KOPT-K1 (cell line): ENCODE measurements at regions not wholly inside any gene's neighbourhood (a gene's known extent, or its start where the extent isn't known, plus 50 kb on each side); places are given as distances from the start of the nearest gene placed in this dataset.
"Not testable (repeated sequence)": the region's sequence is repeated elsewhere in the genome, so short reads cannot be mapped to it uniquely, and the experiment has no call there.

ENCODE experiments used
- H3K27ac ChIP-seq: fragments of 200-600 bp; sonication (generic); 2 replicates; pipeline ENCODE4 v1.5.1; 2016; ENCODE audit warnings: antibody characterized with exemption, mild to moderate bottlenecking, low read depth, low read length; ENCODE audit not compliant: poor library complexity, severe bottlenecking
- H3K36me3 ChIP-seq: fragments of 200-600 bp; sonication (generic); 2 replicates; pipeline ENCODE4 v1.5.1; 2017; ENCODE audit warnings: antibody characterized with exemption, mild to moderate bottlenecking, low read length, moderate library complexity; ENCODE audit not compliant: insufficient read depth
- H3K9me3 ChIP-seq: fragments of 200-600 bp; sonication (generic); 2 replicates; pipeline ENCODE4 v1.5.1; 2017; ENCODE audit warnings: antibody characterized with exemption, low read length, mild to moderate bottlenecking; ENCODE audit not compliant: insufficient read depth, poor library complexity, severe bottlenecking

DNA sequence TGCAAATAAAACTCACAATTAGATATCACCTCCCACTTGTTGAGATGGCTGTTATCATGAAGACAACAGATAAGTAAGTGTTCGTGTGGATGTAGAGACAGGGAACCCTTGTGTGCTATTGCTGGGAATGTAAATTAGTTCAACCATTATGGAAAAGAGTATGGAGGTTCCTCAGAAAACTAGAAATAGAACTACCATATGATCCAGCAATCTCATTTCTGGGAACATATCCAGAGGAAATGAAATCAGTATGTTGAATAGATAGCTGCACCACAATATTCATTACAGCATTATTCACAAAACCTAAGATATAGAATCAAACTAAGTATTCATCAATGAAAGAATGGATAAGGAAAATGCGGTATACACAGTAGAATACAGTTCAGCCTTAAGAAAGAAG is 418.7 kb upstream of the CNTN6 start:
- H3K27ac ChIP-seq: no peak overlapping the region
- no peaks in the 10 kb centered on the region for H3K9me3 ChIP-seq
- no peaks in the 10 kb centered on the region for H3K36me3 ChIP-seq

DNA sequence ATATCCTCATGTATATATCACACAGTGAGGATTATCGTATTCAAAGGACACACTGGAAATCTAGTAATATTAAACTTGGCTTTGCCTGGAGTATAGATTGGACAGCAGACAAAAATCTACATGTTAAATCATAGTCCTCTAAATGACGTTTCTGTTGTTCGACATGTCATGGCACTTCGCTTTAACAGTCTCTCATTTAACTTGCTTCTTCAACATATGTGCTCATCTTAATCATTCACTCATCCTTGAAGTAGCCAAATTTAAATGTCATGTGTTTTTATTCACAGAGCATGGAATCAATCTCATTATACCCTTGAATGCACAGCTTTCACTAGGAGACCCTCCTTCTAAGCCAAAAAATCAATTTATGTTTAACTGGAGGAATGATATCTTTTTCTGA is 417.0 kb upstream of the CNTN6 start:
- Histone ChIP-seq H3K36me3 (no peaks in the 10 kb centered on the region), H3K27ac (no peak overlapping the region), H3K9me3 (no peaks in the 10 kb centered on the region)

DNA sequence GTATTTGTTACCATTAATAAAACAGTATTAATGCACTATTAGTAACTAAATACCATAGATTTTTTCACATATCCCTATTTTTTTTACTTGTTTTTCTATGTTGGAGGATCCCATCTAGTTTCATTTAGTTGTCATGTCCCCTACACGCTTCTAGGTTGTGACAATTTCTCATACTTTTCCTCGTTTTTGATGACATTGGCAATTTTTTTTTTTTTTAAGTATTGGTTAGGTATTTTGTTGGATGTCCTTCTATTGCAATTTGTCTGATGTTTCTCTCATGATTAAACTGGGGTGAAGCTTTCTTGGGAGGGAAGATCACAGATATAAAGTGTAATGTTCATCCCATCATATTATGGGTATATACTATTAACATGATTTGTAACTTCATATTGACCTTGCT is 409.1 kb upstream of the CNTN6 start:
- Histone ChIP-seq H3K9me3 (no peaks in the 10 kb centered on the region), H3K27ac (no peak overlapping the region), H3K36me3 (no peaks in the 10 kb centered on the region)

GRCh38 chr3:690770-691169 is 402.1 kb upstream of the CNTN6 start:
- no peak overlapping the region for H3K27ac ChIP-seq

DNA sequence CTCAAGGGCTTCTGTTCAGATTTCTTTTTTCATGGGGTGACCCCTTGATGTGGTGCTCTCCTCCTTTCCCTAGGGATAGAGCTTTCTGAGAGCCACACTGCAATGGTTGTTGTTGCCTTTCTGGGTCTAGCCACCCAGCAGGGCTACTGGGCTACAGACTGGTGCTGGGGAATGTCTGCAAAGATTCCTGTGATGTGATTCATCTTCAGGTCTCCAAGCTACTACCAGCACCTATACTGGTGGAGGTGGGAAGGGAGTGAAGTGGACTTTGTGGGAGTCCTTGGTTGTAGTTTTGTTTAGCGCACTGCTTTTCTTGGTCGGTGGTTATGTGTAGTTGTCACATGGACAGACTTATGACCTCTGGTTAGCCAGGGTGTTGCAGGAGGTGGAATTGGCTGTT is 392.3 kb upstream of the CNTN6 start:
- Histone ChIP-seq H3K27ac (no peak overlapping the region), H3K36me3 (no peaks in the 10 kb centered on the region), H3K9me3 (no peaks in the 10 kb centered on the region)

More at GRCh38 chr3:690770-691169, 402.1 kb upstream of the CNTN6 start:
- Histone ChIP-seq H3K9me3 (no peaks in the 10 kb centered on the region), H3K36me3 (no peaks in the 10 kb centered on the region)

GRCh38 chr3:707041-707440 is 385.8 kb upstream of the CNTN6 start:
- no peaks in the 10 kb centered on the region for H3K36me3 ChIP-seq
- H3K9me3 ChIP-seq: no peaks in the 10 kb centered on the region
- no peak overlapping the region for H3K27ac ChIP-seq

- Histone ChIP-seq H3K27ac (no peak overlapping the region), H3K36me3 (no peaks in the 10 kb centered on the region), H3K9me3 (no peaks in the 10 kb centered on the region)
Measured at GRCh38 chr3:713006-713621, 379.7 kb upstream of the CNTN6 start.

GRCh38 chr3:713947-714620 is 378.7 kb upstream of the CNTN6 start:
- H3K36me3 ChIP-seq: no peaks in the 10 kb centered on the region
- no peaks in the 10 kb centered on the region for H3K9me3 ChIP-seq
- H3K27ac ChIP-seq: no peak overlapping the region

- Histone ChIP-seq H3K27ac (no peak overlapping the region), H3K36me3 (no peaks in the 10 kb centered on the region), H3K9me3 (no peaks in the 10 kb centered on the region)
Measured at GRCh38 chr3:721086-721485, 371.7 kb upstream of the CNTN6 start.

DNA sequence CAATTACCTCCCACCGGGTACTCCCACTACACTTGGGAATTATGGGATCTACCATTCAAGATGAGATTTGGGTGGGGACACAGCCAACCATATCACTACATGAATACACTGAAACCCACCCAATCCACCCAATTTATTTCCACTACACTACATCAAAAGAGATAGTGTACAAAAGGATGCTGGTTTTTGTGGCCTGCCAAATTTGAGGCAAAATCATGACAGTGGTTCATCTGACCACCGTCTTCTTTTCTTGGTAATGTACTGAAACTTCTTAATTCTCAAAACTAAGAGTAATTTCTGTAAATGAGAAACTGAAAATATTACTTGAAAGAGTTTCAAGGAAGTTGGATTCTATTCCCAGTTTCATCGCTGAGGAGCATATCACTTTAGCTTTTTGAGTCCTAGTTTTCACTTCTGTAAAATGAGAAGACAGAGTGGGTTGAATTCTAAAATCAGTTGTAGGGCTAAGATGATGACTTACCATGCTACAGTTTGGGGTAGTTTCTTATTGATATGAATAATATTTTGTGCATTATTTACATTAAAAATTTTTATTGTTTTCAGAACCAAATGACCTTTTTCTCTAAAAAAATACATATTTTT is 360.4 kb upstream of the CNTN6 start:
- H3K36me3 ChIP-seq: no peaks in the 10 kb centered on the region
- no peaks in the 10 kb centered on the region for H3K9me3 ChIP-seq

GRCh38 chr3:733313-733712 is 359.5 kb upstream of the CNTN6 start:
- no peaks in the 10 kb centered on the region for H3K9me3 ChIP-seq

More for the DNA sequence above, 360.4 kb upstream of the CNTN6 start:
- no peak overlapping the region for H3K27ac ChIP-seq

DNA sequence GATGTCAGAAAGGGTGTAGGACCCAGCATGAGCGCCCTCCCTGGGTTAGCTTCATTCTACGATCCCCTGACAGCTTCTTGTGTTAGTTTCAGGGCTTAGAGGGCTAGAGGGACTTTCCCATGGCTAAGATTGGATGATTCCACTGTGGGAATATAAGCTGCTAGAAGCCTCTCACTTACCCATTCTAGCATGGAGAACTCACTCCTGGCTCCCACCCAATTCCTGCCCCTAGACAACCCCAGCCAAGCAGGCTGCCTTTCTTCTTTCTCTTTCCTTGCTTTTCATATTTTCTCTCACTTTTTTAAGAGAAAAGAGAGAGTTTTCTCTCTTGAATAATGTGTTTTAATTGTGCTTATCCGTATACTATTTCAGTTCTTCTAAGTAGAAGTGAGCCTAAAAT is 335.1 kb upstream of the CNTN6 start:
- Histone ChIP-seq H3K27ac (no peak overlapping the region), H3K9me3 (no peaks in the 10 kb centered on the region), H3K36me3 (no peaks in the 10 kb centered on the region)

More at GRCh38 chr3:733313-733712, 359.5 kb upstream of the CNTN6 start:
- Histone ChIP-seq H3K36me3 (no peaks in the 10 kb centered on the region), H3K27ac (no peak overlapping the region)

- Histone ChIP-seq H3K36me3 (no peaks in the 10 kb centered on the region), H3K9me3 (no peaks in the 10 kb centered on the region), H3K27ac (no peak overlapping the region)
Measured at GRCh38 chr3:759106-759505, 333.7 kb upstream of the CNTN6 start.

DNA sequence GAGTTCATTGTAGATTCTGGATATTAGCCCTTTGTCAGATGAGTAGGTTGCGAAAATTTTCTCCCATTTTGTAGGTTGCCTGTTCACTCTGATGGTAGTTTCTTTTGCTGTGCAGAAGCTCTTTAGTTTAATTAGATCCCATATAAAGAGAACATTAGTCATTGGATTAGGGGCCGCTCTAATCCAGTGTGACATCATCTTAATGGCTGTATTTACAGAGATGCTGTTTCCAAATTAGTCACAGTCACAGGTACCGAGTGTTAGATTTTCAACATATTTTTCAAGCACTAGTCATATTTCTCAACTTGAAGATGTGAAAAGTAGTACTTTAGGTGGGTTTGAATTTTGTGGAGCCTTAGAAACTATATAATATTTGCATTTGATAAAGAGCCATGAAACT is 319.4 kb upstream of the CNTN6 start:
- not testable (repeated sequence) for H3K9me3 ChIP-seq, H3K36me3 ChIP-seq, H3K27ac ChIP-seq

DNA sequence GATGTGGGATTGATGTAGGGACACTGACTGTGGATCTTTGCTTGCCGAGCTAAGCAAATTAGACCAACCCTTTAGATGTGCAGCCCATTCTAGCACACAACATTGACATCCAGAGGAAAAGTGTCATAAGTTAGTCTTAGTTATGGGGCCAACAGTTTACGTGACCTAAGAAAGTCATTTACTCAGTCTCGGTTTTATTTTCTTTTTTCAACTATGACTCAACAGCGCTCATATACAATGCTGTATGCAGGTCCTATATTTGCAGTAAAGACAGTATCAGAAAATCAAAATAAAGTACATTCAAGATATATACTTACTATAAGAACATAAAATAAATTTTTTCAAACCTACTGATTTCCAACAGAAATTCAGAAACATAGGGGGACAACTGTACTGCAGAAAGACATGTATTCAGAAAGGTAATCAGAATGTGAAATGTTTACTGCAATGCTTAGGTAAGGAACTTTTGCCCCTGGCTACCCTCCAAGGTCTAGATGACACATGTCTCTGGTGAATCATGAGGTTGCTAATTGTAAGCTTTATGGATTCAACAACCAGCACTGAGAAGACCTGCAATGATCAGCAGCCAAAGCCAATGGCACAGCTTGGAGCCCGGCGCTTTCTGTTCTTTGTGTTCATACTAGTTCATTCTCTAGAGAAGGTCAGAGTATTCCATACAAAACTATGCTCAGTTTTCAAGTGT is 317.5 kb upstream of the CNTN6 start:
- Histone ChIP-seq H3K36me3 (no peaks in the 10 kb centered on the region), H3K9me3 (no peaks in the 10 kb centered on the region), H3K27ac (no peak overlapping the region)
